Activated gamma-delta T cell treated with anti-CD3 and anti-CD28 coated beads, Interleukin-2, amount 50 U/mL, for 16 hours (primary cell): ENCODE measurements at regions not wholly inside any gene's neighbourhood (a gene's known extent, or its start where the extent isn't known, plus 50 kb on each side); places are given as distances from the start of the nearest gene placed in this dataset.

ENCODE experiments used
- DNase-seq: peaks from one replicate; pipeline ENCODE4 v3.0.0-alpha.2; 2020; ENCODE audit warnings: low read depth

DNA sequence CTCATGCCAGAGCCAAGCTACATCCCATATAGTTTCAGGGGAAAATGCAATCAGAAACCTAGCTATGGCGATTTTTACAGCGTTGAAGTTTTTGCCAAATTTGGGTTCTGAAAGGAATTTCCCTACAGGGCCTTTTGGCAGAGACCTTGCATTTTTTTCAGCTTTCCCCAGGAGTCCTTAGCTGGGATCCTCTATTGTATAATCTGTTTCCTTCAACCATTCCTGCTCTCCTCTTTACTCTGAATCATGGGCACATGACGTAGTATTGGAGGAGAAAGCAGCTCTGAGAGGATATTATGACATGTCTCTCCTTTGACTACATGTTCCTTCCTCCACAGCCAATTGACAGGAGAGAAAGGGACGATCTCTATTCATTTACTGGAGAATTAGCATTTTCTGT, 118.5 kb upstream of the ERCC6L2 start:
- DNase-seq: no peak

DNA sequence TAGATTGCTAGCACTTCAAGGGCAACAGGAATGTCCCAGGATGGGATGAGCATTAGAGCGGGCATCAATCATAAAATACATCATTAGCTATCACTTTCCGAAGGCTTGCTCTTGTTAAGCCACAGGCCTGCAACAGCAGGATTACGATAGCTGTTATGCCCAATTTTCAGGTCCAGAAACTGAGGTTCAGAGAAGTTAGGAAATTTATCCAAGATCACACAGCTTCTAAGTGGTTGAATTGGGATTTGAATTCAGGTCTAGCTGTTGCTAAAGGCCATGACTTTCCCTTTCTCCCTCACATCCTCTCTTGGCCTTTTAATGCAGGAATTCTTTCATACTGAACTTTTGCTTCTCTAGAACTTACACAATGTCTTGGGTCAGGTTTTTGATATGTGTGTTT, 119.4 kb upstream of the ERCC6L2 start:
- no peak for DNase-seq

DNA sequence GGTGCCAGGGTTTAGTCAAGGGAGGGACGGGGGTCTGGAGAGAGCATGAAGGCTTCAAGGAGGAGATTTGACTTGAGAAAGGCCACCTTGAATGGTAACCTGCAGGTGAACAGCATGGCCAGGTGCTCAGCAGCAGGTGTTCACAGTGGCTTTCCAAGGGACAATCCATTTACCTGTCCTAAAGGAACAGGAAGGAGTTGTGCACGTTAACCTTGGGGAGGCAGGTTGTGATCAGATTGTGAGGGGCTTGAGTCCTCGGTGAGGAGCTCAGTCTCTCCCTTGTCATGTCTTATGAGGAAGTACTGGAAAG, 120.1 kb upstream of the ERCC6L2 start:
- DNase-seq: no peak

DNA sequence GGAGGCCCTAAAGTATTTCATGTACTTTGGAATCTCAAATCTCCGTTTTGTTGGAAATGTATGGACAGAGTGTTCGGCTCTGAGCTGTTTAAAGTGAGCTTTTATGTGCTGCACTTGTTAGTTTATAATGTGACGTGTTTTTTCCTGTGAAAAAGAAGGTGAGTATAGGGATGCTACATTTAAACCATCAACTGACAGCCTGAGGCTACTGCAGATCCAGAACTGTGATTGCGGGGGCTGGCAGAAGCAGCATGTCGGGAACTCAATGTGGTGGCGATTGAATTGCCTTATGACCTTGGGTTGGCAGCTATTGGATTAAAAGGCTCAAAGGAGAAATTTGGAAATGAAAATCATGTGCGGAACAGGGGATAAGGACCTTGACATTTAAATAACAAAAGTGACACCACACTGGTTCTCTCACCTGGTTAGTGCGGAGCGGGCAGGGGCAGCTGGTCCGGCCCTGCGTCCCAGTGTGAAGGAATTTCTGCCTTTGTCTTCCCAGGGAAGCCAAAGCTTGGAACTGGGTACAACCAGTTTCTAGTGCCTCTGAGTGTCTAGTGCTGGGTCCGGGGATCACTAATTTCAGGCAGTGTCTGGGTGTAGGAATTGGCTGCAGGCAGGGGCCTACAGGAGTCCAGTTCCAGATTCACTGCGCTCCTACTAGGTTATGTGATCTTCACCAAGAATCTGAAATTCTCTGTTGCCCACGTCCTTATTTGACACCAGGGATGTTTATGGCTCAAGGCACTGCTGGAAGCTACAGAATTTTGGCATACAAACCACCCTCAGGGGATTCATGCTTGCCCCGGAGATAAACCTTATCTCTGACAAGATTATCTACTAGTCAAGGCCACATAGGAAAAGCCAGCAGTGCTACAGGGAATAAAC, 120.7 kb upstream of the ERCC6L2 start:
- no peak for DNase-seq

DNA sequence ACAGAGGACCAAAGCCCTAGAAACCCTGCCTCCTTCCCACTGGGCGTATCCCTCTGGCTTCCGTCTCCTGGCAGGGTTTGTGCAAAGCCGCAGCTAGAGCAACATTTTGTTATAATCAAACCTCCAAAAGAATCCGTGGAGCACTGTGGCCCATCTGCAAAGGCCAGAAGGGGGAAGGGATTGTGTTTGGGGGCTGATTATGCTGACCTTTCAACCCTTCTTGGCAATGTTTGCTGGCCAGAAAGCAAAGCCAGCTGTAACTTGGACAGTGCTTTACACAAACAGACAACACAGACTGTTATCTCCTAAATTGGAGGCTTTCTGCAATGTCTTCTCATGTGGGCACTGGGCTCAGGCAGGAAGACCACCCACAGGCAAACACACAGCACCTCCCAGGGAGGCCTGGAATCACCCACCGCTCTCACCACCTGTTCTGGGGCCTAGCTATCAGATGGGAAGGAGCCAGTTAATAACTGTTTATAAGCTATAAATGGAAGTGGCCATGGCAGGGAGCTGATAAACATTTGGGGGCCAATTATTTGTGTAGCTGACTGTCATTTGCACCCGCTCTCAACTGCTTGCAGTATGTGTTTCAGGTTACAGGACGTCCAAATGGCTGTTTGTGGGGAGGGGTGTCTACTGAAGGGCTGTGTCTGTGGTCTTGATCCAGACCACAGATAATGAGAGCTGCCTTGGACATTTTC, 121.6 kb upstream of the ERCC6L2 start:
- DNase-seq: no peak

DNA sequence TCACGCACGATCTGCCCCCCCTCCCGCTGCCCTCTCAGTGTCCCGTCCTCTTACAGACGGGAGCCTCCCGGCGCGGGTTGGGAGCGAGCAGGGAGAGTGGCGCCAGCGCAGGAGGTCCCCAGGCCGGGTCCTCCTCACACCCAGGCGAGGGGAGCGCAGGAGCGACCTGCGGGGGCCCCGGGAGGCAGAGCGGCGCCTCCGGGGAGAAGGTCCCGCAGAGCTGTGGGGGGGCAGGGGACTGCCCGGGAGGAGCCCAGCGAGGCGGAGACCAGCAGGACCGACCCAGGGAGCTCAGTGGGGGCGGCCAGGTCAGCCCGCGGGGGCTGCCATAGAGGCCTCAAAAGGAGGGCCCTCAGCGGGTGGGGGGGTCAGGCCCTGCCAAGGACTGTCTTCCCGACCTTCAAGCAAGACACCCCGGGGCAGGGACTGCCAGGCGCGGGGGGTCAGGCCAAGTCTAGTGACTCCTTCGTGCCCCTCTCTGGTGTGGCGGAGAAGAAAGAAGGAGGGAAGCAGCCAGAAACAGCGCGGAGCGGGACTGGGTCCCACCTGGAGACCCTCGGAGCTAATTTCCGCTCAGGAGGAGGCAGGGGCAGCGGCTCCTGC, 123.3 kb upstream of the ERCC6L2 start:
- DNase-seq: no peak

DNA sequence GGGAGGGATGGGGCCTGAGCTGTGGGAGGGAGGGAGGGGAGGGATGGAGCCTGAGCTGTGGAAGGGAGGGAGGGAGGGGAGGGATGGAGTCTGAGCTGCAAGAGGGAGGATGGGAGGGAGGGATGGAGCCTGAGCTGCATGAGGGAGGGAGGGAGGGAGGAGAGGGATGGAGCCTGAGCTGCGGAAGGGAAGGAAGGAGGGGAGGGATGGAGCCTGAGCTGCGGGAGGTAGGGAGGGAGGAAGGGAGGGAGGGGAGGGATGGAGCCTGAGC, 124.0 kb upstream of the ERCC6L2 start:
- no peak for DNase-seq

DNA sequence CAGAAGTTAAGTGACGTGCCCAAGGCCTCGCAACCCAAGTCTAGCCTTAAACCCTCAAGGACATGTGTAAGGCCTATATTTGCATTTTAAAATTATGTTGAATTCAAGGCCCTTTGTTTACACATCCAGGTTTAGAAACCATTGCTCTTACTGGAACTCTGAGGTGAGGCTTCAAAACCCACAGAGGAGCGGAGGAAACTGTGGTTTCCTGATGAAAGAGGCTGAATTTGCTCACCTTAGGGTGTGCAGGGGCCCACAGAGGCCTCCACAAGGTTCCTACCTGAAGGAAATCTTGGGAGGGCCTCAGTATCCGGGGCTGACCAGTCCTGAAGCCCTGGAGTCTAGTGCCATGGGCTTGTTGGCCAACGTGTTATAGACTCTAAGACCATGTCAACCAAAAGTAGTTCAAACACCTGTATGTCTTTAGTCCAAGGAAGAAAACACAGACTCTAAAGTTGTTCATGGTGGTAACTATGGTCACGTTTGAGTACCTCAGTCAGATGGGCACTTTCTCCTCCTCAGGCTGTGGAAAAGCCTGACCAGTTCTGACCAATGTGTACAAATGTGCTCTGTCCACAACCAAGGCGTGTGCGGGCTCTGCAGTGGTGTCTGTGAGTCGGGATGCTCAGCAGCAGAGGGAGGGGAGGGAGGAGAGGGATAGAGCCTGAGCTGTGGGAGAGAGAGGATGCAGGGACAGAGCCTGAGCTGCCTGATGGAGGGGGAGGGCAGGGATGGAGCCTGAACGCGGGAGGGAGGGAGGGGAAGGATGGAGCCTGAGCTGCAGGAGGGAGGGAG, 124.6 kb upstream of the ERCC6L2 start:
- DNase-seq: no peak

DNA sequence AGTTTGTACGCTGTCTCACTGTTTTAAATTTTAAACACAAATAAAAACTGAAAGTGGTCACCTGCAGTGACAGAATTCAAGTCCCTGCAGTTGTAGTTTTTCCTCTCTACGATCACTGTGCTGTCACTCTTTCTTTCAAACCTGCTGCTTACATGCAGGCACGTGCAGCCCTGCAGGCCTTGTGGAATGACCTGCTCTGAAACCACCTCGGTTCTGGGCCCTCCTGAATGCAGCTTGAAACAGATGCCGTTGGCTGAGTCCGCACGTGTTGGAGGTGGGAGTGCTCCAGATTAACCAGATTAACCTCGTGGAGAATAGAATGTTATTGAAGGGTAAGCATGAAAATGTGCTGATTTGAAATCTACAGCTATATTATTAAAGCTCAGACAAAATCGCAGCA, 126.0 kb upstream of the ERCC6L2 start:
- no peak for DNase-seq

DNA sequence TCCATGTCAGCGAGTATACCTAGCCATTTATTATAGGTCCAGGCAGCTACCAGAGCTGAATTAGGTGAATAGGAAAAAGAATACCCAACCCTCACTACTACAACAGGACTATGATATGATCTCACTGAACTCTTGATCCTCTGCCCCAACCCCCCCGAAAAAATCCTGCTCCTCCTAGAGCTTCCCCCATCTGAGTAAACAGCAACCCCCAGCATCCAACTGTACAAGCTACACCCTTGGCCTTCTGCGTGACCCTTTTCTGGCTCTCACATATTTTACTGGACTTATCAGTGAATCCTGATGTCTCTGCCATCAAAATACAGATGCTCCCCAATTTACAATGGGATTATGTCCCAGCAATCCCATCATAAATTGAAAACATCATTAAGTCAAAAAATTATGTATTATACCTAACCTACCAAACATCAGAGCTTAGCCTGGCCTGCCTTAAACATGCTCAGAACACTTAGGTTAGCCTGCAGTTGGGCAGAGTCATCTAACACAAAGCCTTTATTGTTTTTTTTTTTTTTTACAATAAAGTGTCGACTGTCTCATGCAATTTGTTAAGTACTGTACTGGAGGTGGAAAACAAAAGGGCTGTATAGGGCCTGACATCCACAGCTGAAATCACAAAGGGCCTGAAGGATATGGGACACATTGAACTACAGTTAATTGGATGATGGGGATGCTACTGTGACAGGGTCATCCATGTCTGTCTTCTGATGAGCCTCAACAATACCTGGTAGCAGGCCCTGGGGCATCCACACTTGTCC, 128.9 kb upstream of the ERCC6L2 start:
- no peak for DNase-seq

DNA sequence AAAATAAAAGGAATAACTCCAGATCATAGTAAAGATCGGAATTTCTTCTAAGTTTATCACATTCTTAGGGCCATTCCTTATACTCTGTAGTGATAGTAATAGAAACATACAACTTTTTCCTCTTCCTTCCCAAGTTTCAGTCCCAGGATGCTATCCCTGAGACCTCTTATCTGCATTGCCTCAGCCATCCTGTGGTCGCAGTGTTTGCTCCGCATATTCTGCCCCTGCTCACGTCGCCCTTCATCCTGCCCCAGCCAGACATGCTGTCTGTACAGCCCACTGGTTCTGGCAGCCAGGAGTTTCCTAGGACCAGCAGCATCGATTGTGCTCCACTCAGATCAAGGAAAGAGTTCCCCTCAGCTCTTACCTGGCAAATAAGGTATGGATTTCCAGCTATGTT, 132.7 kb upstream of the ERCC6L2 start:
- DNase-seq: no peak

DNA sequence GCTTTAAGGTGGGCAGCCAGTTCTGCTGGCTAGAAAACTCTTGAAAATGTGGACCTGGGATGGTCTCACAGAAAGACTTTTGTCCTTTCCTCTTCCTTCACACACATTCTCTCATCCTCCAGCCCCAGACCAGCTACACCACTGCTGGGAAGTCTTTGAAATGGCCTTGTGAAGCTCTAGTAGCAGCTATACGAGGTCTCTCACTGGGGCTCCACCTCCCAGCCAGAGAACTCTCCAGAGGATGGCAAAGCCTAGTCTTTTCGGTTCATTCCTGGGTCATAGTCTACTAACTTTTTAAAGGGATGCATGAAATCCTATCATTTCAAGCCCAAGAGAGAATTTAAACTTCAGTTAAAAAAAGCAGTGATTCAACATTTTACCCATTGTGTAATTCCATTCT, 133.9 kb upstream of the ERCC6L2 start:
- DNase-seq: no peak

DNA sequence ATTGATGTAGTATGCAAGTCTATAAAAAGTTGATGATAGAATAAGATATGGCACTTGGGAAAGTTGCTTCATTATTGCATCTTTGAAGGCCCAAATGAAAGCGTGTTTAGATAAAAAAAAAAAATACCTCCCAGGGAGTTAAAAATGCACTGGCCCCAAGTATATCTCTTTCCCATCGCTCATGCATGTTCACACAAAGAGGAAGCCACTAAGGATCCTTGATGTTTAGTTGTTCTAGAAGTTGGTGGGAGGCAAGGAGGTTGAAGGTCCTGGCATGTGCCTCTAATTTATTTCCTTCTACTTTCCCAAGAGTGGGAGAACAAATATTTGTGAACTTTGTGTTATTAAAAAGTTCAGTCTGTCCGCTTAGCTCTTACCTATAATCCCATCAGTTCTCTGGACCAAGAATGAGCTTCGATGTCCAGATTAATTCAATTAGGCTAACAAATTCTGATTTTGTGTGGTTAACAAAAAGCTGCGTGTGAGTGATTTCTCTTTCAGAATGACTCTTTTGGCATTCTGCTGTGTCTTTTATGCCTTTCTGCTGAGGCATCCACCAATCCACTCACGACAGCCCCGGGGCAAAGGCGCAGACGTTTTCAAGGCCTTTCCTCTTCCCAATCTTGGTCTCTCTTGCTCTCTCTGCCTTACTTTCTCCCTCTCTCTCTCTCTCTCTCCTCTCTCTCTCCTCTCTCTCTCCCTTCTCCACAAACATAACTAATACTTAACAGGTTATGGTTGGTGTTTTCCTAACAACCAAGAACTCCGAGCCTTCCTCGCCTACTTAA, 135.1 kb upstream of the ERCC6L2 start:
- DNase-seq: no peak

DNA sequence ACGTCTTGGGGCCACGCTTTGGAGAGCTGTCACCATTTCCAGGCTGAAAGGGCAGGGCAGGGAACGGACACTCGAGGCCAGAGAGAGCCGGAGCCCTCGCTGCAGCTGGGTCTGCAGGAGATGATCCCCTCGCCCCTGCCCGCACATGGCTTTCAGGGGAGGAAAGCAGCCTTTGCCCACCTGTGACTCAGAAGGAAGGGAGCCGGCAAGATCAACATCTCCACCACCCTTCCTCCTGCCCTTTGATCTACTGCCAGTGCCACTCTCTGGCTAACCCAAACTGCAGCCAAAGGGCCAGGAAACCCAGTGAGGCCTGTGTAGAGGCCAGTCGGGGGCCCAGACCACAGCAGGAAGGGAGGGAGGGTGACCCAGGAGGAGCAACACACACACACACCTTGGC, 137.1 kb upstream of the ERCC6L2 start:
- no peak for DNase-seq

DNA sequence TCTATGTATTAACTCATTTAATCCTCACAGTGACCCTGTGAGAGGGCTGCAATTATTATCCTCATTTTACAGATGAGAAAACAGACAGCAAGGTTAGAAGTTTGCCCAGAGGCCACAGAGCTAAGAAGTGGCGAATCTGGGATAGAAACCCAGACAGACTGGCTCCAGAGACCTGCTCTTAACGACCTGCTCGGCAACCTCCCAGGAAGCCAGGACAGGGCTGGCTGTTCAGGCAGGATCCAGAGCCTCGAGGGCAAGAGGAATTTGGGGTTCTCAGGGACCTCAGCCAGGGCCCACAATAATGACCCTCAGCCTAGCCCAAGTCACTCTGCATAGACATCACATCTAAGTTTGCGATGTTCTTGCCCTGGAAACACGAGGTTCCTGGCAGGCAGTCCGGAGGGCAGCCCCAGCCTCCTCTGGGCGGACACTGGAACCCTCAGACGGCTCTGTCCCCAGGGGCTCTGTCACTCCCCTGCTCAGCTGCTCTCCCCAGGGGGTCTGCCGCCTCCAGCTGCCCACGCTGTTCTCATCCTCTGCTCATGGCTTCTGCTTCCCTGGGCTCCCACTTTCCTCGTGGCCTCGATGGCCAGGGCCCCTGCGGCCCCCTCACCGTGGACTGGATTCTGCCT, 138.5 kb upstream of the ERCC6L2 start:
- no peak for DNase-seq

DNA sequence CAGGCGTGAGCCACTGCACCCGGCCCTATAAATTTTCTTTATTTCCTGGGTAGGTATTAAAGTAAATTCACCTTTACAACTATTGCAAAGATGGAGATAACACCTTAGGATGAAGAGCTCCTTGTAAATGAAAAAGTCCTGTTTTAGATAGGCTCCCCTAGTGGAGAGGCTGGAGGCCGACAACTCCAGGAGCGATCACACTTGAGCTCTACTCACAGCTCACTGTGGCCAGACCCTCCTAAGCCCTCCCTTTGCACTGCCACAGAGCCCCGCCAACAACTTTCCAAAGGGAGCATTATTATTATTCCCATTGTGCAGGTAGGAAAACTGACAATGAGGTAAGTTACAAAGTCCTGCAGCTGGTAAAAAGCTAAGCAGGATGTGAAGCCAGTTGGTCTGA, 139.1 kb upstream of the ERCC6L2 start:
- no peak for DNase-seq

DNA sequence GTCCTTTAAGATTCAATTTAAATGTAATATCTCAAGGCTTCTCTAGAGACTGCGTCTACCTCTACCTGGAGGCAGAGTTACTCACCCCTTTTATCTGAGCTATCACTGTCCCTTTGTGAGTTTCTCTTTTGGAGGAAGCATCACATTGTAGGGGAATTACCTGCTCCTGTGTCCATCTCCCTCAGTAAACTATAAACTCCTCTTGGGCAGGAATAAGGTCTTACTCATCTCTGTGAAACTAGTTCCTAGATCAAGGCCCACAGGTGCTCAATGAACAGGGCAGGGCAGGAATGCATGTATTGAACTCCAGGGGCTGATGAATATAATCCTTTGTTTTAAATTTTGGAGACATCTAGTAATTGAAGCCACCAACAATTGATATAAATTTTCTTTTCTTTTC, 139.8 kb upstream of the ERCC6L2 start:
- no peak for DNase-seq

DNA sequence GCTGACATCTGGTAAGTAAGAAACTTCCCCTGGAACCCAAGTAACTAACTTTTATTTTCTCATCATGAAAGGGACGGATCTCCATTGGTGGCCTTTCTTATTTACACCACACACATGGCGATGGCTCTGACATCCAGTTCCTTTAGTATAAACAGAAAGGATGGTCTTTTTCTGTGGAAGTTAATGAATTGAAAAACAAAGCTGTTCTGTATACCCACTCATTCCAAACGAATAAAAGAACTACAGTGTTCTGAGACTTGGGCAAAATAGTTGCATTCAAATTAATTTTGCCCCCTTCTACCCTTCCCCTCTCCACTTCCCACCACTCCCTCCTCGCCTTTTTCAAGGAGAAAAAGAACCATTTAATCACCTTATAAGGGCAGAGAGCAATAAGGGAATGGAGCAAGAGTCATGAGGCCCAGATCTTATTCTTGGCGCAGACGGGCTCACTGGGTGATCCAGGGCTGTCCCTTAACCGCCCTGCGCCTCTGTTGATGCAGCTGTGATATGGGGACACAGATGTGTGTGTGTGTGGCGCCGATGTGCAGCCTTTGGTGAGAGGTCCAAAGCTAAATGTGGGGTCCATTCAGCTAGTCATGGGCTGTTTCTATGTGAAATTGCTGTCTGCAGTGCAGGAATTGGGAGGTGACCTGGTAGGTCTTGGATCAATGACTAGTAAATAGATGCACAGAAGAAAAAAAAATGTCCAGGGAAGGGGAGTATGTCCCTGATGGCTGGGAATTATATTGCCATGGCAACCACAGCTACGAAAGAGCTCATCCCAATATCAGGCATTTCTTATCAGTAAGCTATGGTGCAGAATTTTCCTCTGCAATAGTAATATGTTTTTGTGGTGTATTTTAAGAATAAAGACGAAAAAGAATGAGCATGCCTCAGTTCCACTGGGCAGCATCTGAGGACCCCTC, 141.5 kb upstream of the ERCC6L2 start:
- DNase-seq: no peak

DNA sequence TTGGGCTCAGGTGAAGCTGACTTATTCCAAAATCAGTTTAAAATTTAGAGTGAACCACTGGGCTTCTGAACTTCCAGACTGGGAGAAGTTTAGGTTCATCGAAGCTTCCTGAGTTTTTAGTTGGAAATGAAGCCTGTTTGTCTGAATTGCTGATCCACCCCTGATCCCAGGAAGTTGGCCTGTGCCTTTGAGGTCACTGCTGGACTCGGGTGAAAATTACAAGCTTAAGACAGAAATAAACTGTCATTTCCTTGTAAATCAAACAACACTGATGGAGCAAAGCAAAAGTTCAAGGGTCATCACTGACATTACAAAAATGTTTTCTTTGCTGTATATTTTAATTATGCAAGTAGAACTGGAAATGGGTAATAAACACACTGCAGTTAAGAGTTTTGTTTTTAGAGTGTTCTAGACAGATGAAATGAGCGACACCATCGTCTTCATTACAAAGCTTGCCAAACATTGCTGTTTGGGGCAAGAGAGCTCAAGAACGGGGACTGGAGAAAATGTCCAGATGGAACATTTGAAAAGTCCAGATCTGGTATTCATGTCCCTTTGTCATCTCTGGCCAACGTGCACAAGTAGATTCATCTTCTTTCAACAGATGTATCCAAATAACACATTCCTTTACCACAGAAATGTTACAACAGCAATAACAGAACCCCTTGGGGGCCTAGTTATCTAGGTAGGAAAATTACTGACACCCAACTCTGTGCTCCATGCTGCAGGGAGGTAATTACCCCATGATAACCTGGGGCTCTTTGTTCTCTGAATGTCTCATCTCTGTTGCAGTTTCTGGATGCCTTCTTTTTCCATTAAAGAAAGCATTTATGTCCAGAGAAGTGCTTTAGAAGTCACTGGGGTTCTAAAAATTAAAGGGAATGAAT, 142.4 kb upstream of the ERCC6L2 start:
- DNase-seq: no peak
